SK-N-SH treated with all-trans-retinoic acid at 6 μM for 48 hours (cell line): ENCODE measurements at regions not wholly inside any gene's neighbourhood (a gene's known extent, or its start where the extent isn't known, plus 50 kb on each side); places are given as distances from the start of the nearest gene placed in this dataset.

ENCODE experiments used
- ATAC-seq: fragments of 200-7000 bp; cut with Tn5 transposase; 3 replicates; pipeline ENCODE4 v1.9.1; 2020; ENCODE audit warnings: mild to moderate bottlenecking, moderate library complexity
- ARNTL ChIP-seq: fragments of 450-650 bp; formaldehyde crosslinking; IDR thresholded peaks from 2 replicates; pipeline ENCODE4 v1.5.0; 2020; ENCODE audit warnings: low read depth, mild to moderate bottlenecking, moderate library complexity, borderline replicate concordance
- BACH2 ChIP-seq: fragments of 250-450 bp; sonication (Bioruptor Pico); IDR thresholded peaks from 2 replicates; pipeline ENCODE4 v1.9.0; 2021; ENCODE audit warnings: mild to moderate bottlenecking, borderline replicate concordance
- CSDC2 ChIP-seq: fragments of 250-450 bp; sonication (Bioruptor Pico); IDR thresholded peaks from 2 replicates; pipeline ENCODE4 v1.5.0; 2020; ENCODE audit warnings: mild to moderate bottlenecking, moderate library complexity
- GLIS3 ChIP-seq: fragments of 250-450 bp; sonication (Bioruptor Pico); IDR thresholded peaks from 2 replicates; pipeline ENCODE4 v1.5.0; 2020; ENCODE audit warnings: mild to moderate bottlenecking, moderate library complexity
- ISL1 ChIP-seq: fragments of 250-450 bp; sonication (Bioruptor Pico); IDR thresholded peaks from 2 replicates; pipeline ENCODE4 v2.1.2; 2022; ENCODE audit warnings: mild to moderate bottlenecking, moderate library complexity
- OSR1 ChIP-seq: fragments of 250-450 bp; sonication (Bioruptor Pico); IDR thresholded peaks from 2 replicates; pipeline ENCODE4 v1.8.0; 2022; ENCODE audit warnings: moderate library complexity, mild to moderate bottlenecking, inconsistent platforms
- PATZ1 ChIP-seq: fragments of 250-450 bp; sonication (Bioruptor Pico); IDR thresholded peaks from 2 replicates; pipeline ENCODE4 v1.8.0; 2020; ENCODE audit warnings: mild to moderate bottlenecking, moderate library complexity, borderline replicate concordance
- PPARA ChIP-seq: fragments of 250-450 bp; sonication (Bioruptor Pico); IDR thresholded peaks from 2 replicates; pipeline ENCODE4 v1.5.0; 2020; ENCODE audit warnings: mild to moderate bottlenecking, borderline replicate concordance
- RARB ChIP-seq: fragments of 250-450 bp; sonication (Bioruptor Pico); IDR thresholded peaks from 2 replicates; pipeline ENCODE4 v1.8.0; 2021; ENCODE audit warnings: mild to moderate bottlenecking, moderate library complexity
- SNAI2 ChIP-seq: fragments of 250-450 bp; sonication (Bioruptor Pico); IDR thresholded peaks from 2 replicates; pipeline ENCODE4 v1.5.0; 2020; ENCODE audit warnings: mild to moderate bottlenecking, moderate library complexity
- TCF4 ChIP-seq: fragments of 250-450 bp; sonication (Bioruptor Pico); IDR thresholded peaks from 2 replicates; pipeline ENCODE4 v1.8.0; 2021; ENCODE audit warnings: mild to moderate bottlenecking, moderate library complexity, borderline replicate concordance
- TSHZ2 ChIP-seq: fragments of 250-450 bp; sonication (Bioruptor Pico); IDR thresholded peaks from 2 replicates; pipeline ENCODE4 v1.5.0; 2020; ENCODE audit warnings: mild to moderate bottlenecking, moderate library complexity
- ZC3H10 ChIP-seq: fragments of 250-450 bp; sonication (Bioruptor Pico); IDR thresholded peaks from 2 replicates; pipeline ENCODE4 v1.5.1; 2021; ENCODE audit warnings: mild to moderate bottlenecking, moderate library complexity
- ZFP30 ChIP-seq: fragments of 450-650 bp; formaldehyde crosslinking; IDR thresholded peaks from 2 replicates; pipeline ENCODE4 v1.5.0; 2022; ENCODE audit warnings: mild to moderate bottlenecking, moderate library complexity
- ZNF70 ChIP-seq: fragments of 450-650 bp; formaldehyde crosslinking; IDR thresholded peaks from 2 replicates; pipeline ENCODE4 v1.5.0; 2020; ENCODE audit warnings: mild to moderate bottlenecking, moderate library complexity
- ZNF8 ChIP-seq: fragments of 450-650 bp; formaldehyde crosslinking; IDR thresholded peaks from 2 replicates; pipeline ENCODE4 v1.5.0; 2020; ENCODE audit warnings: mild to moderate bottlenecking, moderate library complexity

GRCh38 chr3:141429371-141430035 lies 57.3 kb upstream of the RASA2 start:
- no peak for ATAC-seq
- no peak for TF ChIP-seq ZC3H10
- no peak for TF ChIP-seq TSHZ2
- TF ChIP-seq TCF4 (CRISPR knock-in tag), result no peak
- TF ChIP-seq, all 23 proteins: peak for 0

- TF ChIP-seq PATZ1 (no peak), RARB (CRISPR knock-in tag) (no peak), ZFP30 (CRISPR knock-in tag) (no peak), OSR1 (CRISPR knock-in tag) (no peak), TSHZ2 (no peak)
- ATAC-seq, result no peak
Observed at GRCh38 chr3:141430316-141430715, 56.5 kb upstream of the RASA2 start.

GRCh38 chr3:141431411-141432378 lies 55.1 kb upstream of the RASA2 start:
- ATAC-seq, result no peak
- TF ChIP-seq ZFP30 (CRISPR knock-in tag) (no peak), ZNF8 (no peak), GLIS3 (no peak), TSHZ2 (no peak), CSDC2 (CRISPR knock-in tag) (no peak), TCF4 (CRISPR knock-in tag) (no peak), ISL1 (CRISPR knock-in tag) (no peak), SNAI2 (CRISPR knock-in tag) (no peak), PPARA (no peak), ARNTL (CRISPR knock-in tag) (no peak), BACH2 (no peak), OSR1 (CRISPR knock-in tag) (no peak), ZNF70 (CRISPR knock-in tag) (no peak), RARB (CRISPR knock-in tag) (no peak)

GRCh38 chr3:141432904-141433303 lies 53.9 kb upstream of the RASA2 start:
- TF ChIP-seq GLIS3 (no peak), TSHZ2 (no peak), TCF4 (CRISPR knock-in tag) (no peak)
- no peak for ATAC-seq
